ENCODE measurements at regions not wholly inside any gene's neighbourhood (a gene's known extent, or its start where the extent isn't known, plus 50 kb on each side); places are given as distances from the start of the nearest gene placed in this dataset.

DNA sequence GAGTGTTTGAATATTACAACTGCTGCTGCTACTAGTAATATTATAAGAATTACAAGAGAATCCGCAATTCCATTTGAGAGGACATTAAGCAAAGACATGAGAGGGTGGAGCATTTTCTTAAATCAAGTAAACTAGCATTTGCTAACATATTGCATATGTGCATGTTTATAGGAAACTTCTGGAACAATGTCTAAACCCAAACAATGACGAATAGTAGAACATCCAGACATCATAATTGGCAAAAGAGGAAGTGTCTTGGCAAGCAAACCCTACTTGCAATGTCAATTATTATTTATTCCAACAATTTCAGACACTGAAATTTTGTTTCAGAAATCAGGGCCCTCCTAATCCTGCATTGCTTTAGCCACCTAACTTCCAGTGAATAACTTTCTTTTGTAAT lies 1155.3 kb upstream of the GJE1 start:
- DNase-seq (ENCODE audit: low spot score): no peak

DNA sequence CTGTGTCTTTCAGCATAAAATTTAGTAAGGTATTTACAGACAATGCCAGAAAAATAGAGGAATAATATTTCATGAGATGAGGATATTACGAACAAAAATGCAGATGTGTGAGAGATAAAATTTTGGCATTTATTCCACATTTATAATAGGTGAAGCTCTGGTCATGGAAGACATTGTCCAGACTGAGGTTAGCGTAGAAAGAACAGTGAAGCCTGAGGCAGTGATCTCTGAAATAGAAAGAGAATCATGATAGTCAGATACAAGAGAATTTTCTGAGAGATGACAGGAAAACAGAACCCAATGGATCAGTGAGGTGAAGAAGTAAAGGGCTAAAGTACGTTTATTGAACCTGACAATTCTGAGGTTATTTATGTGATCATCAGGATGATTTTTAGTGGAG lies 1155.9 kb upstream of the GJE1 start:
- DNase-seq (ENCODE audit: low spot score): no peak

DNA sequence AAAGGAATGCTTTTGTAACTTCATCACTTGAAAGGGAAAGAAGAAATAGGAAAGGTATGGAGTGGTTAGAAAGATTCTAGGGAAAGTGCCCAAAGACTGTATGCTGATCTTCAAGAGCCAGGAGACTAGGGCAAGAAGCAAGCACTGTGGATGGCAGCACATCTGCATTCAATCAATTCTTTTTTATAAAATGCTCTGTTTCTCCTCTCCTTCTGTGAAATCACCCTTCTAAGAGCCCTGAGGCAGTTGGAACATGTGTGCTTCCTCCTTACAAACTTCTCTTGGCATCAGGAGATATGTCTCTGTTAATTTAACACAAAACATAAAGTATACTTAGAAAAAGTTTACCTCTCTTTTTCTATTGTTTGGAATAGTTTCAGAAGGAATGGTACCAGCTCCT lies 1162.2 kb upstream of the GJE1 start:
- no peak for DNase-seq (ENCODE audit: low spot score)

DNA sequence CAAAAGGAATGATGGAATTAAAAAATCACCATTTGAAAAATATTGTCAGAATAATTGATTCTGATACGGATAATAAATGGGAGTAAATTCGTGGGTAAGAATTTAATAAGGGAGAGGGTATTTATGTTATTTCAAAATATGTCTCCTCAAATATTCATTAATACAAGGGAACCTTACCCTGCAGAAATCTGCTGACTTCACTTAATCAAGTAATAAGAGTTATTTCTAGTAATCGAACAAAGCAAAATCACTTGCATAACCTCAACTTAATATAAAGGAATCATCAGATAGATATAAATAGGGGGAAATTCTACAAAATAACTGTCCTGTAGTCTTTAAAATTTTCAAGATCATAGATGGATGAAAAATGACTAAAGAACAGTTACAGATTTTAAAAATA lies 1164.7 kb upstream of the GJE1 start:
- DNase-seq (ENCODE audit: low spot score): no peak

DNA sequence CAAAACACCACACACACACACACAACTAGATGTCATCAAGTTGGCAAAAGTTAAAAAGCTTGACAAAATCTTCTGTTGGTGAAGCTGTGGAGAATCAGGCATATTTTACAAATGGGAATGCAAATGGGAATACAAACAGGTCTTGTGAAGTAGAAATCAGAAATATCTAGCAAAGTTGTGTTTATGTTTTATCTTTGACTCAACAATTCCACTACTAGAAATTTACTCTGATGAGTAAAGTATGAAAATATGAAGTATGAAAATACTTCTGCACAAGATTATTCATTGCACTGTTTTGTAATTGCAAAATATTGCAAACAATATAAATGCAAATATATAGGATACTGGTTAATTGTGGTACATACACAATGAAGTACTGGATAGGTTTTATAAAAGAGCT lies 1166.0 kb upstream of the GJE1 start:
- DNase-seq (ENCODE audit: low spot score): no peak

DNA sequence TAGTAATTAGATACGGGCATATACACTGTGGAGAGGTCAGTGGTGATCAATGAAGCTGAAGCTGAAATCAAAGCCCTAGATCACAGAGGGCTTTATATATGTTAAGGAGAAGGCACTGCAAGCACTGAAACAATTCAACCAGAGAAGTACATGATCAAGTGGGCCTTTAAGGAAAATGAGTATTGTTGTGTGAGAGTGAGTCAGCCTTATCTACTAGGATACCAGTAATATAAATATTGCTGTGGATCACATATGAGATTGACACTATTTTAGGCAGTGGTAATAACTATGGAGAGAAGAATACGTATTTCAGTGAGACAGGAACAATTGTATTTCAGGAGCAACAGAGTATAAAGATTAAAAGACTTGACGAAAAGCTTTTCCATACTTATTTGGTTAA lies 1172.2 kb upstream of the GJE1 start:
- DNase-seq (ENCODE audit: low spot score): no peak

DNA sequence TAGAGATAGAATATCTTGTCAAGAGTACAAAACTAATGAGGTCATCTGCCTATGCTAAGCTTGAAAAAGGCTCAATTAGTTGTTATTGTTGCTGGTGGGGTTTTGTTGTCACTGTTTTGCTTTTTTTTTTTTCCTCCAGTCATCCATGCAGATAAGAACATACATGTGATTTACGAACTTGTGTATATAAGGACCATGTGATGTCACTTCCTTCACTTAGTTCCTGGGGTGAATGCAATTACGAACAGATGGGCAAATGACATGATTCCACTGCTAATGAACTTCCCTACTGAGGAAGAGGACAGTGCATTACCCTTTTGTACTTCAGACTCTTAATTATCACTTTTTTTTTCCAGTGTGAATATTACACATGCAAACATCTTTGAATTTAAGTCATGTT lies 1175.3 kb upstream of the GJE1 start:
- DNase-seq (ENCODE audit: low spot score): no peak

DNA sequence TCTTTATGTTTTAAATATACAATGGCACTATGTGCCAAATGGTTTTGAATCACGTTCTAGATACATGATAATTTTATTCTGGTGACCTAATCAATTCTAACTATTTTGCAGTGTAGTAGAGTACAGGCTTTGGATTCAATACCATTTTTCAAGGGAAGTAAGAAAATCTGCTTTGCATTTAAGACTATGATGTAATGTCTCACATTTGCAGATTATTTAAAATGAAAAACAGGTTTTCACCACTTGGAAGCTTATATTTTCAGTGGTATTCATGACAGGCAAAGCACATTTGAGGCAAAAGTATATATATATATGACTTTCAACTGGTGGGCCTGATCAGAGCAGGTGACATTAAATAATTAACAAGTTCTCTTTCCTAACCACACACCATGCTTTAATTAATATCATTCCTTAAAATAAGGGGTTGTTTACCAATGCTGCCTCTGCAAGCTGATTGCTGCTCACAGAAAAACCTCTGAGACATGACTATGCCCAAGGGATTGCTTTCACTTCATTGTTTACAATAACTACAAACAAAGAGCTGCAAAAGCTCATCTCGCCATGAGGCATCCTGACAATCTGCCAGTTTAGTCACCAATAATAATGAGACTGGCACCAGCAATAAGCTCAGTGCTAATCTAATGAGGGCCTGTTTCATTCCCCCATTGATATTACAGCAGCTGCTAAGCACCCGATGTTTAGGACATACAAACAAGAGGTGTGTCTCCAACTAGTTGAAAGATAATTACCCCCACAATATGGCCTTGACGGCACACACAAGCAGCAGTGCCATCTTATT lies 1176.0 kb upstream of the GJE1 start:
- no peak for DNase-seq (ENCODE audit: low spot score)

DNA sequence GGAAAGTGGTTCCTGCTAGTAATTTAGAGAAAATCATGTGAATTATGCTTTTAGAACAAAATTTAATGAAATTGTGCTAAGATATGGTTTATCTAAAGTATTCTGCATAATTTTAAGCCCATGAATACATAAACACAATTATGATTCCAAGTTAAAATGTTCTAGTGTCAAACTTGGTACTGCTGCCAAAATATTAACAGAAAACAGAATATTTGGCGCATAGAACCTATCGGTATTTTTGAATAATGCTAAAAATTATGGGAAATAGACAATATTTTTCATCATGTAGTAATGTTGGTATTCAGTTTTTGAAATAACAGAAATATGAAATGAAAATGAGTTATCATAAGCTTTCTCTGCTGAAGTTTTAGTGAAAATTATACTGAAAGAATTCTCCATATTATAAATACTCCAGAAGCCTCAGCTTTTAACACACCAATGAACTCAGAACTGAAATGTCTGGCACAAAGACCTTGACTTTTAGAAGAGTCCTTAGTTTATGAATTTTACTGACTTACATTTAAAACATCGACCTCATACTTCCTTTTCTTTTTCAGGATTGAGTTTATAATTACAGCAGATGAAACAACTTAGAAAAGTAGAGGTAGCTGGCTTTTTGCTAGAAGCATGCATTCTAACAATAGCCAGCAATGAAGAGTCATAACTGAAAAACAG lies 1192.3 kb upstream of the GJE1 start:
- DNase-seq (ENCODE audit: low spot score): no peak

DNA sequence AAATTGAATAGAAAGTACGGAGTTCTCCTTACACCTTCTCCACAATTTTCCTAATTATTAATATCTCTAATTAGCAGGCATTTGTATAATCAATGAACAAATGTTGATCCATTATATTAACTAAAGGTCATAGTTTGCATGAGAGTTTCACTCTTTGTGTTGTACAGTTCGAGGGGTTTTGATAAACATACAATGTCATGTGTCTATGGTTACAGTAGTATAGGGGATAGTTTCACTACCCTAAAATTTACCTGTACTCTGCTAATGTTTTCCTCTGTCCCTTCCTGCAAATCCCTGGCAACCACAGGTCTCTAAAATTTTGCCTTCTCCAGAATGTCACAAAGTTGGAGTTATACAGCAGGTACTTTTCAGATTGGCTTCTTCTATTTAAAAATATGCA lies 1199.8 kb upstream of the GJE1 start:
- no peak for DNase-seq (ENCODE audit: low spot score)

DNA sequence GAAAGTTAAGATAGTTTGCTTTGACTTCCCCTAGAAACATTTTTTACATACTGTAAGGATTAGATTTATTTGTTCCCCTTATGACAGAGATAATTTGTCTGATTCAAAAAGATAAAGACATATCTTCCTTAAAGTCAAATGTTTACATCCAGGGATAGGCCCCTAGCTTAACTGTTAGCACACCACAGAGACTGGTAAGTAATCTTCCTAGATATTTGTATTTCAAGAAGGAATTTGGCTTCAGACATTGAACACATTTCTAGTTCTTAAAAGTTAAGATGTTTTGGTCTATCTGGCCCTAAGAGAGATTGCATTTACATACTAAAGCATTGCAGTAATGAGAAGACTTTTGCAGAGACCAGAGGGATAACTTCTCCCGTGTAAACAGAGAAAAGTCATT lies 1201.1 kb upstream of the GJE1 start:
- DNase-seq (ENCODE audit: low spot score): no peak

DNA sequence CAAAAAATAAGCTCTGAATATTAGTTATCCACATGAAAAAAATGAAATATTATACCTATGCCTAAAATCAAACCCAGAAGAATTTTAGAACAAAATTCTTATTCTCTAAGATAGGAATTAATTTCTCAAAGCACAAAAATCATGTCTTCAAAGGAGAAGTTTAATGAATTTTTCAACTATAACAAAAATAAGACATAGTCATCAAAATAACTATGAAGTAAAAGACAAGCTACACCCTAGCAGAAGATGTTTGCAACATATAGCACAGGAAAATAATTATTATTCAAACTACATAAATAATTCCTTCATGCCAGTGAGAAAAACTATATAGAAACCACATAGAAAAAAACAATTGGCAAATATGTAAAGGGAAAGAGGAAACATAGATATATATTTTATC lies 1203.6 kb upstream of the GJE1 start:
- DNase-seq (ENCODE audit: low spot score): no peak

DNA sequence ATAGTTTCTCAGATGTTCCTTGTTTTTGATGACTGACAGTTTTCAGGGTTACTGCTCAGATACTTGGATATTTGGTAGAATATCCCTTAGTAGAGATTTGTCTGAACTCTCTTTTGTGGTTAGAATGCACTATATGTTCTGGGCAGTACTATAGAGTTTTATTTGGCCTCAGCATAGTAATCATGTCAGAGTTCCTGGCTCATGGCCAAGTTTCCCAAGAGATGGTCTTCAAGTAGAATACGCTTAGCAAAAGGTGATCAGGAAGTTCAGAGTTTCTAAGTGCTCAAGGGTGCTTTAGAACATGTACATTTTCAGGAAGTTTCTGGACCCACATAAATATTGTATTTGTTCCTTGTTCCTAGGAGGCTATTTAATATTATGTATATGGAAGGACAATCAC lies 1209.7 kb upstream of the GJE1 start:
- DNase-seq (ENCODE audit: low spot score): no peak

DNA sequence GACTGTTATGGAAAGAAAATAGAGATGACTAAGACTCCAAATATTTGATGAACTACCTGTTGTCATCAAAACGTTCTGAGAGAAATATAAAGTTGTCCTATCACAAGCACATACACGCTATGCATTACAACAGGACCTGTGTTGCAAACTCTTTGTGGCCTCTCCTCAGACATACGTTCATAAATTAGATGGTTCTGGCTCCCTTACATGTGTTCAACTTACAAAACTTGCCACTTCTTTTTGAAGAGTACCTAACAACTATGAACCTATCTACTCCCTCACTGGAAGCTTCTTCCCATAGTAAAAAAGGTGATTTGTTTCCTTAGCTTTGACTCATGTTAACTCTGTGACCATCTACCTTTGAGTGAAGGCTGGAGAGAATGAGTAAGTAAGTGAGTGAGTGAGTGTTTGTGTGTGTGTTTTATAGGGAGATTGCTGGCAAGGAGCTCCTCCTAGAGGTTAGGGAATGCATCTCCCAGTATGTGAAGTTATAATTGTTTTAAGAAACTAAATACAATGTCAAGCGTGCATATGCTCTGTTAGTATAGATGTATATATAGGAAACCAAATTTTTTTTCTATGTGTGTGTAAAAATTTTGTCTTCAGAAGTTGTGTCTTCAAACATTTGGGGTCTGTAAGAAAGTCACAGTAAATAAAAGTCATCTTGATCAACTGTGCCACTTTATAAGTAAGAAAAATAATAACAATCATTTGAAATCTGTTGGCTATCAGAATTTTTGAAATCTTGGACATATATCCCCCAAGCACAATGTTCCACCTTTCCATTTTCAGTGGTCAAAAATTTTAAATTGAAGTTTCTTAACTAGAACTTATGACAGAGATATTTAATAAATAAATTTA lies 1211.1 kb upstream of the GJE1 start:
- DNase-seq (ENCODE audit: low spot score): no peak

DNA sequence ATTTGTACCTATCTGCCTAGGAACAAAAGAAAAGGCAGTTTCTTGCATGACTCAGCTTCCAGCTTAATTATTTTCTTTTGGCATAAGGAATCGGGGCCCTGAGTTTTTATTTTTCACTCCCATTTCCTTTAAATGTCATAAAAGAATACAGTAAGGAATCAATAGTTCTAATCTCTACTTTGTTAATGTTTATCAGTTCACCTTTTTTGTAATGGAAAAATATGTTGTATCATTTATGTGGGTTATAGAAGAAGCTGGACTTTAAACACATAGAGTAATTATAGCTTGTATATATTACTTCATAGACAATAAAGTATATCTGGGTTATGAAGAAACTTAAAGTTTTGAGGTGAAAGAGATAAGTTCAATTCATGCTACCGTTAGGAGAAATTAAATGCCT lies 1214.8 kb upstream of the GJE1 start:
- no peak for DNase-seq (ENCODE audit: low spot score)

DNA sequence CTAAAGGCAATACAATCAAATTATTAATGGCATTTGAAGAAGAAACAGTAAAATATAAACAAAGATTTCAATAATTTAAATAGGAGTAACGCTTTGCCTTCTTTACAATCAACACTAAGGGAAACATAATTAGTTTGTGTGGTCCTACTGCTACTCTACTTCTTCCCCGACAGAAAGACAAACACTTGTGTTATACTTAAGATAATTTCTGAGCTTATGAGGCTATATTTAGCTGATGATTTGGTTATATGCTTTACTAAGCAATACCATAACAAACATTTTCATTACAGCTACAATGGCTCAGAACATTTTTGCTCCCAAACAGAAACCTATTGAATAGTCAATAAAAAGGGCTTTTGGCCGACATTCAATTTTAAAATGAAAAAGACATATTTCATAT lies 1217.2 kb upstream of the GJE1 start:
- no peak for DNase-seq (ENCODE audit: low spot score)

DNA sequence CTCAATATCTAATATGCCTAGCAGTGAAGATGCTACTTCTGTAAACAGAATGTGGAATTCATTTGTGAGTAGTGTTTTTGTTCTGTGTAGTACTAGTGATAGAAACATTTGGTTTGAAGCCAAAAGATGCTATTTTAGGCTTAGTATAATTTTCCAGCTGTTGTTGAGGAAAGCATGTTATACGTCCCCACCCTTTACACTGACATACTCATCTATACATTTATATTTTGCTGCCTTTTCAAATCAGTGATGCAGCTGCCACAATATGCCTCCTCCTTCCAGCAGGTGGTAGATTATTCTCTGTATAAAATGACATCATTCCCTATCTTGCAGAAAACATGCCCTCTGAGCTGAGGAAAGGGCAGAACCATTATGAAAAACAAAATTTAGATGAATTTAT lies 1217.6 kb upstream of the GJE1 start:
- DNase-seq (ENCODE audit: low spot score): no peak

DNA sequence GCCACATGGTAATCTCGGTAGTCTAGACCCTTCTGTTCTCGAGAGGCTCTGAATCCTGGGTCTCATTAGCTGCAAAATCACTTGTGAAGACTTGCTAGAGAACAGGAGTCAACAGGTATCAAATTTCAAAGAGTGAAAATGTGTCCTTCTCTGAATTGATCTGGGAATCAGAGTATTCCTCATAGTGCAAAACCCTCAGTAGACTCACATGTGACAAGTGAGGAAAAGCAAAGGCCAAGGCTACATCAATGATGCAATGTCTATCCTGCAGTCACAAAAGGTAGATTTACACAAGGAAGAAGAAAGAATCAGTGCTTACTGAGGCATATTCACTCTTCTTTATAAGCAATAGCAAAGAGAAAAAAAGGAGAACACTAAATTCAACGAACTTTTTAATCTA lies 1220.0 kb upstream of the GJE1 start:
- DNase-seq (ENCODE audit: low spot score): no peak

DNA sequence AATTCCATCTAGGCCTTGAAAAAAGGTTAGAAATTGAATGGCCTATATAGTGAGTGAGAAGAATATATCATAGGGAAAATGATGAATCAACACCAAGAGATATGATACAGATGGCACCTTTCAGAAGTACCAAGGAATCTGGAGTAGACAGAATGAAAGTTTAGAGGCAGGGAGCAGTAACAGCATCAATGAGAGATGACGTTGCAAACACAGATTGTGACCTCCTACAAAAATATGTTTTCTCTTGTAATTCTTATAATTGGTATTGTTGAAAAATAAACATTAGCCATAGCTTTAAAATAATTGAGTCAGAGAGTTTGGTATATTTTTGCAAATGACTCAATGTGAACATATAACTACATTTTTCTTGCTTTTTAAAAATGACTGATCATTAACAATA lies 1223.1 kb upstream of the GJE1 start:
- DNase-seq (ENCODE audit: low spot score): no peak

DNA sequence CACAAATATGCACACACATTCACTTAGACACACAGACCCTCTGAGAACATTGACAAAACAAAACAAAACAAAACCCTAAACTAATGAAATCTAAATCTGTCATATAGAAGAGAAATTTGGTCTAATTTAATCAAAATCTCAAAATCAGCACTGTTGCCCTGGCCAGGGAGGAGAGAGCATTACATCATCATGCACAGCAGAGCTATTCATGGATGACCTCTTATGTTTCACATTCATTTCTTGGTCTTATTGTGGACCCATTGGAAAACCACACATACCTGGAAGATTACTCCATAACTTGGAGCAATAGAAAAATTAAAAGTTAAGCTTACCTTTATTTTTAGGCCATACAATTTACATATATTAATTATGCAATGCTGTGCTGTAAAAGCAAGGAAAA lies 1223.6 kb upstream of the GJE1 start:
- DNase-seq (ENCODE audit: low spot score): no peak

DNA sequence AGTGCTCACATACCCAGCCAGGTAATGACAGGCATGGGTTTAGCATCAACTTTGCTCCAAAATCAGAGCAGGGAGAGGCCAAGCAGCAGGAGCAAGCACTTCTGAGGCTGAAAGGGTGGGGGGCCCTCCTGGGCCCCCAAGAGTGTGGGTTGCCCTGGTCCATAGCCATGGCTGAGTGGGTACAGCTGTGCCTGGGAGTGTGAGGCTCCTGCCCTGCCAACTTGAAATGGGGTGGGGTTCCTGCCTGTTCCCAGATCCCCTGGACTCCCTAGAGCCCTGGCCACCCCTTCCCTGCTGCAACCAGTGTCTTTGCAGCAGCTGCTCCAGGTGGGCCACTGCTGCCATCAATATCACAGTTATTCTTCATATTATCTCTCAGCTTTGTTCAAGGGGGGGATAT lies 1224.2 kb upstream of the GJE1 start:
- DNase-seq (ENCODE audit: low spot score): no peak

DNA sequence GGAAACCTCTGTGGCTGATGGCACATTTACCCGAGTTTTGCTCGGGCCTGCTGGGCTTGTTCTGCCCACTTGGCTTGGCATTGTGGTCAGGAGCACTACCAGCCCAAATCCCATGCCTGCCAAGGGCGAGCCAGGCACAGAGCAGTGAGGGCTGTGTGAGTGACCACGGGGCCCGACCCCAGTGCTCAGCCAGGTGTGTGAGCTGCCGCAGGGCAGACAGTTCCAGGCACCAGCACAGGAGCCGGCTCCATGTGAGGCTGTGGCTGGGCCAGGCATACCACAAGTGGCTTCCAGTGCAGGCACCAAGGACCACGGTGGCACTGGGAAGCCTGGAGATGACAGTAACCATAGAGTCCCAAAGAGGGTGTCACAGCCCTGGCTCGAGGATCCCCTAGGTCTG lies 1225.5 kb upstream of the GJE1 start:
- DNase-seq (ENCODE audit: low spot score): no peak

DNA sequence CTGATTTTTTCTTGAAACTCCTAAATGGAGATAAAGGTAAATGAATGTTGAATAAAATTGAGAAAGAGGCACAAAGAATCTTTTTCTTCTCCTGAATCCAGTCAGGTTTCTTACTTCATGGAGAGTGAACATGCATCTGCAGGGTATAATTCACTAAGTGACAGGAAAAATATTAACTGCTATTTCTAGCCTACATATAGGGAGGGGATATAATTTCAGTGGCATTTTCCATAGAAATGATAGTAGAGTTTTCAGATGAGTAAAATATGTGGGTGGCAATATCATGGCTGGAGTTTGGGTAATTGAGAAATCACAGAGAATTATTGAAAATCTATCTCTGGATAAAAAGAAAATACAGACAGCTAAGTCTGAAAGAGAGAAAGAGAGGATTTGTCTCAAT lies 1227.0 kb upstream of the GJE1 start:
- no peak for DNase-seq (ENCODE audit: low spot score)
